IMR-90 (cell line): ENCODE measurements at regions not wholly inside any gene's neighbourhood (a gene's known extent, or its start where the extent isn't known, plus 50 kb on each side); places are given as distances from the start of the nearest gene placed in this dataset.

Experiments used
- CTCF ChIP-seq: conservative IDR thresholded peaks from 2 replicates; pipeline ENCODE4 v1.5.1; 2012; ENCODE audit warnings: mild to moderate bottlenecking, low read depth, low read length, improper control_type of control experiment
- FOS ChIP-seq: fragments of 150-350 bp; IDR thresholded peaks from 2 replicates; pipeline ENCODE4 v1.6.1; 2016; ENCODE audit warnings: low read depth, low read length
- MAFK ChIP-seq: IDR thresholded peaks from 2 replicates; pipeline ENCODE4 v1.6.1; 2012; ENCODE audit warnings: low read depth, low read length, improper control_type of control experiment
- MAZ ChIP-seq: IDR thresholded peaks from 2 replicates; pipeline ENCODE4 v1.6.1; 2012; ENCODE audit warnings: low read depth, mild to moderate bottlenecking, low read length, improper control_type of control experiment, moderate library complexity, borderline replicate concordance
- POLR2A ChIP-seq: IDR thresholded peaks from 2 replicates; pipeline ENCODE4 v1.6.1; 2012; ENCODE audit warnings: mild to moderate bottlenecking, low read depth, low read length
- RAD21 ChIP-seq: IDR thresholded peaks from 2 replicates; pipeline ENCODE4 v1.6.1; 2012; ENCODE audit warnings: low read length, improper control_type of control experiment
- RCOR1 ChIP-seq: IDR thresholded peaks from 2 replicates; pipeline ENCODE4 v1.6.1; 2012; ENCODE audit warnings: mild to moderate bottlenecking, low read length, improper control_type of control experiment; ENCODE audit not compliant: insufficient replicate concordance
- RFX5 ChIP-seq: IDR thresholded peaks from 2 replicates; pipeline ENCODE4 v1.8.0; 2012; ENCODE audit warnings: low read depth, mild to moderate bottlenecking, low read length, moderate library complexity
- SMC3 ChIP-seq: fragments of 150-350 bp; IDR thresholded peaks from 2 replicates; pipeline ENCODE4 v1.6.1; 2016; ENCODE audit warnings: low read depth, mild to moderate bottlenecking, antibody characterized with exemption, low read length, moderate library complexity

DNA sequence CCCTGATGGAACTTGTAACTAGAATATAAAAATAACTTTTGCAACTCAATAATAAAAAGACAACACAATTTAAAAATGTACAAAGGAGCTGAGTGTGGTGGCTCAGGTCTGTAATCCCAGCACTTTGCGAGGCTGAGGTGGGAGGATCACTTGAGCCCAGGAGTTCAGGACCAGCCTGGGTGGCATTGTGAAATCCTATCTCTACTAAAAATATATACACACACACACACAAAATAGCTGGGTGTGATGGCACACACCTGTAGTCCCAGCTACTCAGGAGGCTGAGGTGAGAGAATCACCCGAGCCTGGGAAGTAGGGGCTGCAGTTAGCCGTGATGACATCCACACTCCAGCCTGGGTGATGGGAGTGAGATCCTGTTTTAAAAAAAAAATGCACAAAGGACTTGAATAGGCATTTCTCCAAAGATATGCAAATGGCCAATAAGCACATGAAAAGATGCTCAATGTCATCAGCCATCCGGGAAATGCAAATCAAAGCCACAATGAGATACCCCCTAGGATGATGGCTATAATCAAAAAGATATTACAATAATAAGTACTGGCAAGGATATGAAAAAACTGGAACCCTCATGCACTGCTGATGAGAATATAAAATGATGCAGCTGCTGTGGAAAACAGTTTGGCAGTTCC lies 59.8 kb upstream of the SEPTIN5 start:
- TF ChIP-seq CTCF (no peak), MAFK (no peak), FOS (no peak), RFX5 (no peak), RAD21 (no peak), POLR2A (no peak), RCOR1 (no peak), SMC3 (no peak), MAZ (no peak)
